Activated CD4-positive, alpha-beta memory T cell treated with anti-CD3 and anti-CD28 coated beads for 36 hours (primary cell): ENCODE measurements at regions not wholly inside any gene's neighbourhood (a gene's known extent, or its start where the extent isn't known, plus 50 kb on each side); places are given as distances from the start of the nearest gene placed in this dataset.
A peak's percentile ranks its signal among the peaks of the same experiment; 100 is the strongest.

Experiments
- CTCF ChIA-PET: fragments of 350-600 bp; sonication (Branson Sonifier 250); formaldehyde crosslinking; loops from one replicate; lab custom pipeline; 2021; ENCODE audit warnings: antibody characterized with exemption, inconsistent platforms; lab: Charles Lee
- POLR2A ChIA-PET: fragments of 350-600 bp; sonication (Branson Sonifier 250); formaldehyde crosslinking; loops from one replicate; lab custom pipeline; 2021; ENCODE audit warnings: antibody characterized with exemption; lab: Charles Lee
- DNase-seq: peaks from one replicate; pipeline ENCODE4 v3.0.0-alpha.2; 2020
- H3K27ac Mint-ChIP-seq: one replicate; pipeline ENCODE4 v1.8.0; 2021; ENCODE audit warnings: mixed read lengths
- H3K27me3 Mint-ChIP-seq: one replicate; pipeline ENCODE4 v1.8.0; 2021; ENCODE audit warnings: mixed read lengths
- H3K36me3 Mint-ChIP-seq: one replicate; pipeline ENCODE4 v1.8.0; 2021; ENCODE audit warnings: mixed read lengths
- H3K4me1 Mint-ChIP-seq: one replicate; pipeline ENCODE4 v1.8.0; 2021; ENCODE audit warnings: low read depth, mixed read lengths
- H3K4me3 Mint-ChIP-seq: one replicate; pipeline ENCODE4 v1.8.0; 2021; ENCODE audit warnings: mild to moderate bottlenecking, mixed read lengths
- H3K9me3 Mint-ChIP-seq: one replicate; pipeline ENCODE4 v1.8.0; 2021; ENCODE audit warnings: mixed read lengths
- intact Hi-C: fragments of 100-400 bp; cut with micrococcal nuclease; formaldehyde crosslinking; loops from one replicate; pipeline ENCODE4 v1.15.1; 2023

GRCh38 chr14:95442016-95442632, 74.3 kb downstream of the SYNE3 start:
- no peaks in the 10 kb centered on the region for H3K27me3 Mint-ChIP-seq

GRCh38 chr14:95440951-95441350, 75.5 kb downstream of the SYNE3 start:
- Mint-ChIP-seq H3K4me3 (no peak overlapping the region), H3K27ac (no peak overlapping the region), H3K9me3 (no peaks in the 10 kb centered on the region), H3K27me3 (no peaks in the 10 kb centered on the region), H3K36me3 (peaks cover 20% of the 10 kb centered on the region), H3K4me1 (peaks cover 3% of the 10 kb centered on the region)
- intact Hi-C loops: loop anchor here (10.0 kb wide), 1 partner anchor 244 kb away; the partner anchor contains the start of gene TCL1B
- POLR2A ChIA-PET: interaction anchor here (1.0 kb wide), 1 partner anchor 94 kb away, joined by 3 read pairs; the partner anchor contains the start of gene GLRX5
- DNase-seq: no peak
- CTCF ChIA-PET: interaction anchor here (0.8 to 10.2 kb wide), 5 partner anchors 12 to 85 kb away, joined by 3 to 202 read pairs (median 4); no protein-coding TSS in a partner anchor

More at GRCh38 chr14:95442016-95442632, 74.3 kb downstream of the SYNE3 start:
- no peak for DNase-seq
- POLR2A ChIA-PET: interaction anchor here (1.0 to 2.2 kb wide), 5 partner anchors 81 to 97 kb away, joined by 4 to 9 read pairs (median 4); partner anchors contain the start of gene GLRX5
- peaks cover 10% of the 10 kb centered on the region for H3K4me1 Mint-ChIP-seq
- H3K9me3 Mint-ChIP-seq: no peaks in the 10 kb centered on the region
- no peak overlapping the region for H3K27ac Mint-ChIP-seq
- CTCF ChIA-PET: interaction anchor here (0.6 to 10.2 kb wide), 33 partner anchors 11 to 192 kb away, joined by 3 to 202 read pairs (median 6); partner anchors contain the start of genes GLRX5 and SYNE3
- intact Hi-C loops: loop anchor here (1.0 to 10.0 kb wide), 3 partner anchors 85 to 243 kb away; partner anchors contain the start of genes GLRX5 and TCL1B
- H3K36me3 Mint-ChIP-seq: peaks cover 16% of the 10 kb centered on the region
- no peak overlapping the region for H3K4me3 Mint-ChIP-seq

GRCh38 chr14:95440496-95440895, 76.0 kb downstream of the SYNE3 start:
- no peak overlapping the region for H3K27ac Mint-ChIP-seq
- H3K9me3 Mint-ChIP-seq: no peaks in the 10 kb centered on the region
- H3K27me3 Mint-ChIP-seq: no peaks in the 10 kb centered on the region
- no peak for DNase-seq
- ChIA-PET CTCF (interaction anchor here (0.8 to 10.2 kb wide), 5 partner anchors 12 to 85 kb away, joined by 3 to 202 read pairs (median 4); no protein-coding TSS in a partner anchor), POLR2A (interaction anchor here (1.0 kb wide), 1 partner anchor 94 kb away, joined by 3 read pairs; the partner anchor contains the start of gene GLRX5)
- peaks cover 3% of the 10 kb centered on the region for H3K4me1 Mint-ChIP-seq
- H3K4me3 Mint-ChIP-seq: no peak overlapping the region
- intact Hi-C loops: loop anchor here (10.0 kb wide), 1 partner anchor 244 kb away; the partner anchor contains the start of gene TCL1B
- H3K36me3 Mint-ChIP-seq: peaks cover 24% of the 10 kb centered on the region

GRCh38 chr14:95439881-95440280, 76.6 kb downstream of the SYNE3 start:
- CTCF ChIA-PET: interaction anchor here (0.9 to 10.2 kb wide), 3 partner anchors 11 to 86 kb away, joined by 3 to 202 read pairs (median 3); no protein-coding TSS in a partner anchor
- intact Hi-C loops: loop anchor here (10.0 kb wide), 1 partner anchor 245 kb away; the partner anchor contains the start of gene TCL1B
- POLR2A ChIA-PET: interaction anchor here (1.0 kb wide), 1 partner anchor 95 kb away, joined by 3 read pairs; the partner anchor contains the start of gene GLRX5

GRCh38 chr14:95437715-95438114, 78.7 kb downstream of the SYNE3 start:
- H3K27ac Mint-ChIP-seq: no peak overlapping the region
- peaks cover 30% of the 10 kb centered on the region for H3K36me3 Mint-ChIP-seq
- ChIA-PET POLR2A (interaction anchor here (0.8 kb wide), 1 partner anchor 13 kb away, joined by 3 read pairs; no protein-coding TSS in a partner anchor), CTCF (interaction anchor here (1.2 to 2.4 kb wide), 3 partner anchors 15 to 89 kb away, joined by 3 to 10 read pairs (median 6); no protein-coding TSS in a partner anchor)
- intact Hi-C loops: no loop called here
- H3K4me3 Mint-ChIP-seq: no peak overlapping the region
- H3K4me1 Mint-ChIP-seq: peaks cover 1% of the 10 kb centered on the region
- H3K27me3 Mint-ChIP-seq: no peaks in the 10 kb centered on the region
- DNase-seq: no peak
- no peaks in the 10 kb centered on the region for H3K9me3 Mint-ChIP-seq

More at GRCh38 chr14:95439881-95440280, 76.6 kb downstream of the SYNE3 start:
- Mint-ChIP-seq H3K4me3 (no peak overlapping the region), H3K36me3 (peaks cover 27% of the 10 kb centered on the region), H3K9me3 (no peaks in the 10 kb centered on the region), H3K4me1 (peaks cover 3% of the 10 kb centered on the region), H3K27ac (no peak overlapping the region), H3K27me3 (no peaks in the 10 kb centered on the region)
- DNase-seq: no peak

GRCh38 chr14:95436354-95436753, 80.1 kb downstream of the SYNE3 start:
- CTCF ChIA-PET: interaction anchor here (1.4 to 2.4 kb wide), 2 partner anchors 16 to 91 kb away, joined by 6 to 10 read pairs; no protein-coding TSS in a partner anchor
- Mint-ChIP-seq H3K4me1 (no peaks in the 10 kb centered on the region), H3K36me3 (peaks cover 36% of the 10 kb centered on the region), H3K4me3 (no peak overlapping the region), H3K9me3 (no peaks in the 10 kb centered on the region), H3K27ac (no peak overlapping the region), H3K27me3 (no peaks in the 10 kb centered on the region)
- intact Hi-C loops: no loop called here
- no peak for DNase-seq
- POLR2A ChIA-PET: no interaction called here

- Mint-ChIP-seq H3K36me3 (peaks cover 36% of the 10 kb centered on the region), H3K9me3 (no peaks in the 10 kb centered on the region), H3K4me3 (no peak overlapping the region), H3K27me3 (no peaks in the 10 kb centered on the region), H3K27ac (no peak overlapping the region), H3K4me1 (no peaks in the 10 kb centered on the region)
- intact Hi-C loops: no loop called here
- CTCF ChIA-PET: interaction anchor here (1.0 kb wide), 1 partner anchor 93 kb away, joined by 3 read pairs; no protein-coding TSS in a partner anchor
- POLR2A ChIA-PET: no interaction called here
- no peak for DNase-seq
These were observed 82.3 kb downstream of the SYNE3 start for GRCh38 chr14:95434121-95434520.

GRCh38 chr14:95433094-95433478, 83.4 kb downstream of the SYNE3 start:
- ChIA-PET CTCF (no interaction called here), POLR2A (no interaction called here)
- intact Hi-C loops: no loop called here
- Mint-ChIP-seq H3K27ac (no peak overlapping the region), H3K4me3 (no peak overlapping the region), H3K36me3 (peaks cover 31% of the 10 kb centered on the region), H3K27me3 (no peaks in the 10 kb centered on the region), H3K9me3 (no peaks in the 10 kb centered on the region), H3K4me1 (no peaks in the 10 kb centered on the region)
- DNase-seq: no peak

GRCh38 chr14:95432144-95433093, 84.0 kb downstream of the SYNE3 start:
- H3K4me3 Mint-ChIP-seq: no peak overlapping the region
- H3K27me3 Mint-ChIP-seq: no peaks in the 10 kb centered on the region
- H3K4me1 Mint-ChIP-seq: no peaks in the 10 kb centered on the region
- intact Hi-C loops: no loop called here
- no peaks in the 10 kb centered on the region for H3K9me3 Mint-ChIP-seq
- CTCF ChIA-PET: no interaction called here
- no peak for DNase-seq
- POLR2A ChIA-PET: no interaction called here
- H3K36me3 Mint-ChIP-seq: peaks cover 35% of the 10 kb centered on the region
- H3K27ac Mint-ChIP-seq: no peak overlapping the region

GRCh38 chr14:95431199-95432143, 85.0 kb downstream of the SYNE3 start:
- POLR2A ChIA-PET: no interaction called here
- H3K36me3 Mint-ChIP-seq: peaks cover 30% of the 10 kb centered on the region
- H3K27me3 Mint-ChIP-seq: no peaks in the 10 kb centered on the region
- H3K4me1 Mint-ChIP-seq: no peaks in the 10 kb centered on the region
- intact Hi-C loops: no loop called here
- no peak overlapping the region for H3K4me3 Mint-ChIP-seq
- no peaks in the 10 kb centered on the region for H3K9me3 Mint-ChIP-seq
- CTCF ChIA-PET: interaction anchor here (0.7 to 1.7 kb wide), 4 partner anchors 13 to 96 kb away, joined by 3 to 5 read pairs (median 4); no protein-coding TSS in a partner anchor
- peak; percentile 12 for DNase-seq
- no peak overlapping the region for H3K27ac Mint-ChIP-seq
